Fibroblast of lung (primary cell): ENCODE measurements at regions not wholly inside any gene's neighbourhood (a gene's known extent, or its start where the extent isn't known, plus 50 kb on each side); places are given as distances from the start of the nearest gene placed in this dataset.

Experiments
- DNase-seq, 2 donors: peaks; one replicate each; pipeline versions ENCODE4 v3.0.0 to v3.0.0-alpha.2; 2010; ENCODE audit warnings: low read depth in 2 of 2
- H2AFZ ChIP-seq: 2 replicates; pipeline ENCODE4 v1.5.1; 2012; ENCODE audit warnings: low read length, control low read depth, inconsistent platforms
- H3K27ac ChIP-seq: 2 replicates; pipeline ENCODE4 v1.5.1; 2011; ENCODE audit warnings: low read length, control low read depth; ENCODE audit not compliant: insufficient read depth
- H3K27me3 ChIP-seq: 2 replicates; pipeline ENCODE4 v1.5.1; 2011; ENCODE audit warnings: mild to moderate bottlenecking, low read length; ENCODE audit not compliant: control insufficient read depth, insufficient read depth
- H3K36me3 ChIP-seq: 2 replicates; pipeline ENCODE4 v1.5.1; 2011; ENCODE audit warnings: low read length; ENCODE audit not compliant: control insufficient read depth, insufficient read depth
- H3K4me1 ChIP-seq: 2 replicates; pipeline ENCODE4 v1.5.1; 2011; ENCODE audit warnings: low read length; ENCODE audit not compliant: control insufficient read depth, insufficient read depth; ENCODE audit errors: extremely low read depth
- H3K4me2 ChIP-seq: 2 replicates; pipeline ENCODE4 v1.5.1; 2011; ENCODE audit warnings: low read length, control low read depth; ENCODE audit not compliant: insufficient read depth; ENCODE audit errors: extremely low read depth
- H3K4me3 ChIP-seq, 4 experiments: fragments of 200-600 bp in 1 of 4; sonication (generic) in 1 of 4; replicated peaks in 1 of 4; 2 replicates each; pipeline ENCODE4 v1.5.1; 2011 to 2016; ENCODE audit warnings: low read length in 4 of 4, low read depth in 3 of 4, mild to moderate bottlenecking in 3 of 4, control low read depth in 2 of 4, inconsistent platforms in 1 of 4, mixed read lengths in 1 of 4; ENCODE audit not compliant: insufficient read depth in 1 of 4; ENCODE audit errors: control extremely low read depth in 1 of 4
- H3K79me2 ChIP-seq: 2 replicates; pipeline ENCODE4 v1.5.1; 2012; ENCODE audit warnings: mild to moderate bottlenecking, low read length, inconsistent platforms; ENCODE audit not compliant: control insufficient read depth, insufficient read depth
- H3K9ac ChIP-seq: 2 replicates; pipeline ENCODE4 v1.5.1; 2011; ENCODE audit warnings: mild to moderate bottlenecking, low read length, control low read depth; ENCODE audit not compliant: insufficient read depth
- H3K9me3 ChIP-seq: 2 replicates; pipeline ENCODE4 v1.5.1; 2012; ENCODE audit warnings: low read depth, low read length; ENCODE audit not compliant: control insufficient read depth, insufficient read depth
- H4K20me1 ChIP-seq: 2 replicates; pipeline ENCODE4 v1.5.1; 2011; ENCODE audit warnings: low read length; ENCODE audit not compliant: control insufficient read depth, insufficient read depth; ENCODE audit errors: extremely low read depth
- CTCF ChIP-seq, 2 donors: IDR thresholded peaks in 1 of 2; conservative IDR thresholded peaks in 1 of 2; 1 replicate in 1 of 2; 2 replicates in 1 of 2; pipeline ENCODE4 v1.5.1; 2011 to 2012; ENCODE audit warnings: low read length in 2 of 2, control low read depth in 1 of 2, inconsistent platforms in 1 of 2, low read depth in 1 of 2, mild to moderate bottlenecking in 1 of 2
- EZH2 ChIP-seq: IDR thresholded peaks from 2 replicates; pipeline ENCODE4 v1.5.1; 2012; ENCODE audit warnings: low read length, control low read depth, mild to moderate bottlenecking; ENCODE audit errors: missing control alignments

- Histone ChIP-seq H3K4me3 (no peak overlapping the region), H3K4me1 (no peaks in the 10 kb centered on the region), H4K20me1 (no peaks in the 10 kb centered on the region), H3K27ac (no peak overlapping the region), H3K79me2 (no peaks in the 10 kb centered on the region), H2AFZ (no peak overlapping the region), H3K4me2 (no peak overlapping the region), H3K36me3 (no peaks in the 10 kb centered on the region), H3K9me3 (no peaks in the 10 kb centered on the region), H3K27me3 (no peaks in the 10 kb centered on the region), H3K9ac (no peak overlapping the region)
- TF ChIP-seq CTCF (conservative IDR thresholded peaks at IDR 0.05 in 1 of 2, IDR thresholded peaks at IDR 0.05 in 1 of 2; ENCODE audit: low read depth in 1 of 2, low read length in 2 of 2), result no peak
- no peak for TF ChIP-seq EZH2
- DNase-seq, result no peak
Measured at GRCh38 chr6:62614442-62614841, 328.4 kb upstream of the KHDRBS2 start.

GRCh38 chr6:62613928-62614327 lies 327.9 kb upstream of the KHDRBS2 start:
- Histone ChIP-seq H3K9ac (no peak overlapping the region), H4K20me1 (no peaks in the 10 kb centered on the region), H3K4me2 (no peak overlapping the region), H3K4me3 (no peak overlapping the region), H3K9me3 (no peaks in the 10 kb centered on the region), H3K4me1 (no peaks in the 10 kb centered on the region), H3K27ac (no peak overlapping the region), H2AFZ (no peak overlapping the region), H3K36me3 (no peaks in the 10 kb centered on the region), H3K79me2 (no peaks in the 10 kb centered on the region), H3K27me3 (no peaks in the 10 kb centered on the region)
- TF ChIP-seq CTCF (conservative IDR thresholded peaks at IDR 0.05 in 1 of 2, IDR thresholded peaks at IDR 0.05 in 1 of 2; ENCODE audit: low read depth in 1 of 2, low read length in 2 of 2) (no peak), EZH2 (no peak)
- no peak for DNase-seq

GRCh38 chr6:62612471-62612870 lies 326.4 kb upstream of the KHDRBS2 start:
- H3K4me2 ChIP-seq, result no peak overlapping the region
- DNase-seq, result no peak
- no peak overlapping the region for H3K27ac ChIP-seq
- H4K20me1 ChIP-seq, result no peaks in the 10 kb centered on the region
- H3K4me3 ChIP-seq, result no peak overlapping the region
- no peaks in the 10 kb centered on the region for H3K4me1 ChIP-seq
- no peaks in the 10 kb centered on the region for H3K36me3 ChIP-seq
- TF ChIP-seq CTCF (conservative IDR thresholded peaks at IDR 0.05 in 1 of 2, IDR thresholded peaks at IDR 0.05 in 1 of 2; ENCODE audit: low read depth in 1 of 2, low read length in 2 of 2) (no peak), EZH2 (no peak)
- H3K27me3 ChIP-seq, result no peaks in the 10 kb centered on the region
- no peaks in the 10 kb centered on the region for H3K9me3 ChIP-seq
- no peaks in the 10 kb centered on the region for H3K79me2 ChIP-seq
- no peak overlapping the region for H2AFZ ChIP-seq
- H3K9ac ChIP-seq, result no peak overlapping the region
